H1 (cell line): ENCODE measurements at regions not wholly inside any gene's neighbourhood (a gene's known extent, or its start where the extent isn't known, plus 50 kb on each side); places are given as distances from the start of the nearest gene placed in this dataset.

Experiments used
- CHD1 ChIP-seq: IDR thresholded peaks from 2 replicates; pipeline ENCODE4 v1.6.1; 2012; ENCODE audit warnings: low read depth, low read length, improper control_type of control experiment
- HDAC2 ChIP-seq, 2 experiments: fragments of 300-600 bp in 1 of 2; sonication (generic) in 1 of 2; IDR thresholded peaks; 2 replicates each; pipeline ENCODE4 v1.6.1; 2011 to 2012; ENCODE audit warnings: low read depth in 2 of 2, low read length in 2 of 2, mild to moderate bottlenecking in 2 of 2, moderate library complexity in 2 of 2, borderline replicate concordance in 1 of 2, inconsistent platforms in 1 of 2
- RFX5 ChIP-seq: IDR thresholded peaks from 2 replicates; pipeline ENCODE4 v1.6.1; 2011; ENCODE audit warnings: low read depth, low read length, improper control_type of control experiment, borderline replicate concordance

GRCh38 chr7:82668676-82669075 lies 225.1 kb upstream of the CACNA2D1 start (continued):
- no peak for TF ChIP-seq HDAC2 (IDR thresholded peaks at IDR 0.05; ENCODE audit: borderline replicate concordance in 1 of 2, low read depth in 2 of 2, low read length in 2 of 2)
- no peak for TF ChIP-seq CHD1
- TF ChIP-seq RFX5: no peak
- TF ChIP-seq, all 59 proteins: peak for 0
